HL-60 (cell line): ENCODE measurements at regions not wholly inside any gene's neighbourhood (a gene's known extent, or its start where the extent isn't known, plus 50 kb on each side); places are given as distances from the start of the nearest gene placed in this dataset.

ENCODE experiments used
- TF ChIP-seq, protein P1 (sequence below): IDR thresholded peaks from one replicate; pipeline ENCODE4 v1.5.1; 2011; ENCODE audit warnings: low read length, control low read depth, inconsistent platforms; ENCODE audit not compliant: insufficient read depth
- TF ChIP-seq, protein P2 (sequence below): IDR thresholded peaks from 2 replicates; pipeline ENCODE4 v1.6.1; 2012; ENCODE audit warnings: low read depth; ENCODE audit not compliant: insufficient replicate concordance

DNA sequence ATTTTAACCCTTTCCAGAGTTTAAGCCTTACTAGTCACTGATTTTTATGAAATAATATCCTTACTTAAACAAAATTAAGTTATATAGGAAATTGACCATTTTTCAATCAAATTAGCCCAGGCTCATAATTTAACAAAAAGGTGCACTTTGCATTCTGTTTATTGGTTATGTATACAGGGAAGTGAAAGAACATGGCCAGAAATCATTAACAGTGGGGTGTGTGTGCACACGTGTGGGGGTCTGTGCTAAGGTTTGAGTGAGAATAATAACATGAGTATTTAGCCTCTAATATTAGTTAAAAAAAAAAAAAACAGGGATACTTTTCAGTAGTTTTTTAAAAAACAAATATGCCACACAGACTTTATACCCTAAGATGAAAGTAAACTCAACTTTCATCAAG is 510.5 kb upstream of the PFKP start:
- TF ChIP-seq, protein P1, sequence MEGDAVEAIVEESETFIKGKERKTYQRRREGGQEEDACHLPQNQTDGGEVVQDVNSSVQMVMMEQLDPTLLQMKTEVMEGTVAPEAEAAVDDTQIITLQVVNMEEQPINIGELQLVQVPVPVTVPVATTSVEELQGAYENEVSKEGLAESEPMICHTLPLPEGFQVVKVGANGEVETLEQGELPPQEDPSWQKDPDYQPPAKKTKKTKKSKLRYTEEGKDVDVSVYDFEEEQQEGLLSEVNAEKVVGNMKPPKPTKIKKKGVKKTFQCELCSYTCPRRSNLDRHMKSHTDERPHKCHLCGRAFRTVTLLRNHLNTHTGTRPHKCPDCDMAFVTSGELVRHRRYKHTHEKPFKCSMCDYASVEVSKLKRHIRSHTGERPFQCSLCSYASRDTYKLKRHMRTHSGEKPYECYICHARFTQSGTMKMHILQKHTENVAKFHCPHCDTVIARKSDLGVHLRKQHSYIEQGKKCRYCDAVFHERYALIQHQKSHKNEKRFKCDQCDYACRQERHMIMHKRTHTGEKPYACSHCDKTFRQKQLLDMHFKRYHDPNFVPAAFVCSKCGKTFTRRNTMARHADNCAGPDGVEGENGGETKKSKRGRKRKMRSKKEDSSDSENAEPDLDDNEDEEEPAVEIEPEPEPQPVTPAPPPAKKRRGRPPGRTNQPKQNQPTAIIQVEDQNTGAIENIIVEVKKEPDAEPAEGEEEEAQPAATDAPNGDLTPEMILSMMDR = no peak
- TF ChIP-seq, protein P2, sequence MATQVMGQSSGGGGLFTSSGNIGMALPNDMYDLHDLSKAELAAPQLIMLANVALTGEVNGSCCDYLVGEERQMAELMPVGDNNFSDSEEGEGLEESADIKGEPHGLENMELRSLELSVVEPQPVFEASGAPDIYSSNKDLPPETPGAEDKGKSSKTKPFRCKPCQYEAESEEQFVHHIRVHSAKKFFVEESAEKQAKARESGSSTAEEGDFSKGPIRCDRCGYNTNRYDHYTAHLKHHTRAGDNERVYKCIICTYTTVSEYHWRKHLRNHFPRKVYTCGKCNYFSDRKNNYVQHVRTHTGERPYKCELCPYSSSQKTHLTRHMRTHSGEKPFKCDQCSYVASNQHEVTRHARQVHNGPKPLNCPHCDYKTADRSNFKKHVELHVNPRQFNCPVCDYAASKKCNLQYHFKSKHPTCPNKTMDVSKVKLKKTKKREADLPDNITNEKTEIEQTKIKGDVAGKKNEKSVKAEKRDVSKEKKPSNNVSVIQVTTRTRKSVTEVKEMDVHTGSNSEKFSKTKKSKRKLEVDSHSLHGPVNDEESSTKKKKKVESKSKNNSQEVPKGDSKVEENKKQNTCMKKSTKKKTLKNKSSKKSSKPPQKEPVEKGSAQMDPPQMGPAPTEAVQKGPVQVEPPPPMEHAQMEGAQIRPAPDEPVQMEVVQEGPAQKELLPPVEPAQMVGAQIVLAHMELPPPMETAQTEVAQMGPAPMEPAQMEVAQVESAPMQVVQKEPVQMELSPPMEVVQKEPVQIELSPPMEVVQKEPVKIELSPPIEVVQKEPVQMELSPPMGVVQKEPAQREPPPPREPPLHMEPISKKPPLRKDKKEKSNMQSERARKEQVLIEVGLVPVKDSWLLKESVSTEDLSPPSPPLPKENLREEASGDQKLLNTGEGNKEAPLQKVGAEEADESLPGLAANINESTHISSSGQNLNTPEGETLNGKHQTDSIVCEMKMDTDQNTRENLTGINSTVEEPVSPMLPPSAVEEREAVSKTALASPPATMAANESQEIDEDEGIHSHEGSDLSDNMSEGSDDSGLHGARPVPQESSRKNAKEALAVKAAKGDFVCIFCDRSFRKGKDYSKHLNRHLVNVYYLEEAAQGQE = no peak
